Left lung (tissue), 4 donors: ENCODE measurements at regions not wholly inside any gene's neighbourhood (a gene's known extent, or its start where the extent isn't known, plus 50 kb on each side); places are given as distances from the start of the nearest gene placed in this dataset.

Experiments used
- ATAC-seq: fragments of 200-7000 bp; cut with Tn5 transposase; one replicate; pipeline ENCODE4 v1.9.1; 2020; ENCODE audit warnings: moderate library complexity
- DNase-seq, 4 donors: peaks; one replicate each; pipeline ENCODE4 v3.0.0-alpha.2; 2013 to 2020
- H3K27ac ChIP-seq, 2 donors: fragments of 200-600 bp; sonication (generic) in 1 of 2; one replicate each; pipeline versions ENCODE4 v1.5.0 to v1.8.0; 2020 to 2021
- H3K27me3 ChIP-seq, 2 donors: fragments of 200-600 bp; sonication (generic) in 1 of 2; one replicate each; pipeline versions ENCODE4 v1.5.0 to v1.8.0; 2020 to 2021
- H3K36me3 ChIP-seq, 2 donors: fragments of 200-600 bp; sonication (generic) in 1 of 2; one replicate each; pipeline versions ENCODE4 v1.5.0 to v1.8.0; 2020 to 2021
- H3K4me1 ChIP-seq, 2 donors: fragments of 200-600 bp; one replicate each; pipeline ENCODE4 v1.8.0; 2021
- H3K4me3 ChIP-seq, 2 donors: fragments of 200-600 bp; sonication (generic) in 1 of 2; one replicate each; pipeline versions ENCODE4 v1.5.0 to v1.8.0; 2020 to 2021; ENCODE audit warnings: mild to moderate bottlenecking in 1 of 2
- H3K9me3 ChIP-seq, 2 donors: fragments of 200-600 bp; sonication (generic) in 1 of 2; one replicate each; pipeline versions ENCODE4 v1.5.0 to v1.8.0; 2020 to 2021
- CTCF ChIP-seq, 2 donors: fragments of 200-600 bp; sonication (generic) in 1 of 2; IDR thresholded peaks; one replicate each; pipeline versions ENCODE4 v1.5.0 to v1.8.0; 2021; ENCODE audit warnings: antibody characterized with exemption in 2 of 2
- intact Hi-C, 2 donors: fragments of 100-400 bp; cut with DNase I; formaldehyde crosslinking; loops; one replicate each; pipeline versions ENCODE4 v1.11.2 to v1.14.2; 2022
- donor health status: DM: no; HTN: yes; CAD: no.
- donor health status: DM: no; HTN: no; CAD: no.

- no peak for ATAC-seq
- Histone ChIP-seq H3K4me3 (no peak overlapping the region), H3K27ac (no peak overlapping the region), H3K9me3 (no peaks in the 10 kb centered on the region), H3K36me3 (no peaks in the 10 kb centered on the region), H3K4me1 (no peaks in the 10 kb centered on the region), H3K27me3 (no peaks in the 10 kb centered on the region)
- DNase-seq = no peak
- intact Hi-C loops = no loop called here
- no peak for TF ChIP-seq CTCF (IDR thresholded peaks at IDR 0.05)
Observed at GRCh38 chr2:142254031-142254430, 123.2 kb upstream of the LRP1B start.

- intact Hi-C loops = no loop called here
- DNase-seq (no peak), ATAC-seq (no peak)
- no peaks in the 10 kb centered on the region for H3K27me3 ChIP-seq
- no peaks in the 10 kb centered on the region for H3K4me1 ChIP-seq
- no peak for TF ChIP-seq CTCF (IDR thresholded peaks at IDR 0.05)
- H3K4me3 ChIP-seq = no peak overlapping the region
- no peaks in the 10 kb centered on the region for H3K36me3 ChIP-seq
- H3K9me3 ChIP-seq = no peaks in the 10 kb centered on the region
- H3K27ac ChIP-seq = no peak overlapping the region
Observed at GRCh38 chr2:142241016-142241415, 110.2 kb upstream of the LRP1B start.

- H3K27ac ChIP-seq = no peak overlapping the region
- peaks cover 0 to 2% of the 10 kb centered on the region in 2 donors for H3K9me3 ChIP-seq
- ATAC-seq = no peak
- peak in 1 of 4 donors; percentile 4 for DNase-seq
- no peaks in the 10 kb centered on the region for H3K36me3 ChIP-seq
- intact Hi-C loops = no loop called here
- H3K27me3 ChIP-seq = no peaks in the 10 kb centered on the region
- no peak for TF ChIP-seq CTCF (IDR thresholded peaks at IDR 0.05)
- no peak overlapping the region for H3K4me3 ChIP-seq
- no peaks in the 10 kb centered on the region for H3K4me1 ChIP-seq
Observed at GRCh38 chr2:142236181-142236580, 105.4 kb upstream of the LRP1B start.

GRCh38 chr2:142234741-142235140, 103.9 kb upstream of the LRP1B start:
- intact Hi-C loops = no loop called here
- no peak for DNase-seq

GRCh38 chr2:142223309-142223708, 92.5 kb upstream of the LRP1B start:
- intact Hi-C loops = no loop called here
- H3K4me3 ChIP-seq = no peak overlapping the region
- H3K36me3 ChIP-seq = no peaks in the 10 kb centered on the region
- no peak for TF ChIP-seq CTCF (IDR thresholded peaks at IDR 0.05)
- ATAC-seq (no peak), DNase-seq (no peak)
- H3K27ac ChIP-seq = no peak overlapping the region
- H3K9me3 ChIP-seq = no peaks in the 10 kb centered on the region
- no peaks in the 10 kb centered on the region for H3K27me3 ChIP-seq
- H3K4me1 ChIP-seq = no peaks in the 10 kb centered on the region

More at GRCh38 chr2:142234741-142235140, 103.9 kb upstream of the LRP1B start:
- no peaks in the 10 kb centered on the region for H3K36me3 ChIP-seq
- H3K27ac ChIP-seq = no peak overlapping the region
- H3K27me3 ChIP-seq = no peaks in the 10 kb centered on the region
- peaks cover 0 to 2% of the 10 kb centered on the region in 2 donors for H3K9me3 ChIP-seq
- no peak for TF ChIP-seq CTCF (IDR thresholded peaks at IDR 0.05)
- no peak overlapping the region for H3K4me3 ChIP-seq
- no peak for ATAC-seq
- H3K4me1 ChIP-seq = no peaks in the 10 kb centered on the region
